HepG2 (cell line): ENCODE measurements at regions not wholly inside any gene's neighbourhood (a gene's known extent, or its start where the extent isn't known, plus 50 kb on each side); places are given as distances from the start of the nearest gene placed in this dataset.

Experiments
- CHD4 ChIP-seq: fragments of 200-600 bp; sonication (generic); IDR thresholded peaks from 2 replicates; pipeline ENCODE4 v1.7.0; 2017; ENCODE audit warnings: mild to moderate bottlenecking, low read length, borderline replicate concordance
- CTCF ChIP-seq: sonication (generic); formaldehyde crosslinking; IDR thresholded peaks from 2 replicates; pipeline ENCODE4 v1.5.0; 2020; ENCODE audit warnings: mild to moderate bottlenecking, missing genetic modification reagents, moderate library complexity
- EZH2 ChIP-seq: conservative IDR thresholded peaks from 2 replicates; pipeline ENCODE4 v1.6.1; 2012; ENCODE audit warnings: mild to moderate bottlenecking, low read depth, low read length, moderate library complexity
- GABPA ChIP-seq, 2 experiments: IDR thresholded peaks; 2 replicates each; pipeline ENCODE4 v1.6.1; 2011 to 2016; ENCODE audit warnings: low read depth in 2 of 2, low read length in 1 of 2, missing biosample characterization in 1 of 2, missing genetic modification characterization in 1 of 2
- MYC ChIP-seq: sonication (generic); formaldehyde crosslinking; IDR thresholded peaks from 2 replicates; pipeline ENCODE4 v1.9.0; 2021; ENCODE audit warnings: missing genetic modification reagents, borderline replicate concordance
- PHF20 ChIP-seq: sonication (generic); formaldehyde crosslinking; IDR thresholded peaks from 2 replicates; pipeline ENCODE4 v1.5.0; 2020; ENCODE audit warnings: mild to moderate bottlenecking, missing genetic modification reagents
- RBAK ChIP-seq: sonication (generic); formaldehyde crosslinking; IDR thresholded peaks from 2 replicates; pipeline ENCODE4 v1.5.1; 2020; ENCODE audit warnings: mild to moderate bottlenecking, missing genetic modification reagents
- TCF7L2 ChIP-seq: IDR thresholded peaks from 2 replicates; pipeline ENCODE4 v1.6.1; 2011; ENCODE audit warnings: mild to moderate bottlenecking, low read depth, low read length, moderate library complexity
- ZNF124 ChIP-seq: sonication (generic); formaldehyde crosslinking; IDR thresholded peaks from 2 replicates; pipeline ENCODE4 v1.4.0; 2020; ENCODE audit warnings: missing genetic modification reagents
- ZNF549 ChIP-seq: sonication (generic); formaldehyde crosslinking; IDR thresholded peaks from 2 replicates; pipeline ENCODE4 v1.5.0; 2020; ENCODE audit warnings: missing genetic modification reagents

- TF ChIP-seq TCF7L2 (no peak), EZH2 (no peak), GABPA (IDR thresholded peaks at IDR 0.05; ENCODE audit: low read depth, low read length) (no peak), GABPA (CRISPR knock-in tag; IDR thresholded peaks at IDR 0.05; ENCODE audit: low read depth) (no peak), PHF20 (CRISPR knock-in tag) (no peak), CHD4 (no peak), ZNF549 (CRISPR knock-in tag) (no peak), CTCF (CRISPR knock-in tag) (no peak), RBAK (no peak), MYC (CRISPR knock-in tag) (no peak), ZNF124 (CRISPR knock-in tag) (no peak)
Observed at GRCh38 chr15:81812456-81812855, 233.4 kb downstream of the MEX3B start.
